GM21529 (cell line): ENCODE measurements at regions not wholly inside any gene's neighbourhood (a gene's known extent, or its start where the extent isn't known, plus 50 kb on each side); places are given as distances from the start of the nearest gene placed in this dataset.
A peak's percentile ranks its signal among the peaks of the same experiment; 100 is the strongest.

Experiments
- ATAC-seq: cut with Tn5 transposase; IDR thresholded peaks from one replicate; pipeline ENCODE4 v1.9.1; 2021; ENCODE audit not compliant: unreplicated experiment

GRCh38 chr7:55641273-55641691 lies 69.0 kb upstream of the VOPP1 start:
- ATAC-seq: peak; percentile 85

- ATAC-seq: no peak
Observed at GRCh38 chr7:55639640-55640039, 67.3 kb upstream of the VOPP1 start.

- no peak for ATAC-seq
Observed at GRCh38 chr7:55629051-55629677, 56.9 kb upstream of the VOPP1 start.

- ATAC-seq: no peak
Observed at GRCh38 chr7:55624813-55625212, 52.5 kb upstream of the VOPP1 start.

GRCh38 chr7:55623617-55624016 lies 51.3 kb upstream of the VOPP1 start:
- no peak for ATAC-seq

GRCh38 chr7:55622241-55622640 lies 49.9 kb upstream of the VOPP1 start:
- no peak for ATAC-seq
